ENCODE measurements at regions not wholly inside any gene's neighbourhood (a gene's known extent, or its start where the extent isn't known, plus 50 kb on each side); places are given as distances from the start of the nearest gene placed in this dataset.
"Not testable (repeated sequence)": the region's sequence is repeated elsewhere in the genome, so short reads cannot be mapped to it uniquely, and the experiment has no call there.

GRCh38 chr15:81901319-81901718 is 144.5 kb downstream of the MEX3B start:
- no peak for DNase-seq (ENCODE audit: low read depth, low spot score)

GRCh38 chr15:81899730-81900129 is 146.1 kb downstream of the MEX3B start:
- no peak for DNase-seq (ENCODE audit: low read depth, low spot score)

- no peak for DNase-seq (ENCODE audit: low read depth, low spot score)
Measured at GRCh38 chr15:81899024-81899423, 146.8 kb downstream of the MEX3B start.

- no peak for DNase-seq (ENCODE audit: low read depth, low spot score)
Measured at GRCh38 chr15:81897057-81897677, 148.7 kb downstream of the MEX3B start.

- DNase-seq (ENCODE audit: low read depth, low spot score) = no peak
Measured at GRCh38 chr15:81896356-81896755, 149.5 kb downstream of the MEX3B start.

- DNase-seq (ENCODE audit: low read depth, low spot score) = no peak
Measured at GRCh38 chr15:81895723-81896122, 150.1 kb downstream of the MEX3B start.

- no peak for DNase-seq (ENCODE audit: low read depth, low spot score)
Measured at GRCh38 chr15:81894061-81894460, 151.8 kb downstream of the MEX3B start.

- DNase-seq (ENCODE audit: low read depth, low spot score) = no peak
Measured at GRCh38 chr15:81893182-81893835, 152.5 kb downstream of the MEX3B start.

- DNase-seq (ENCODE audit: low read depth, low spot score) = no peak
Measured at GRCh38 chr15:81890496-81890895, 155.3 kb downstream of the MEX3B start.

- no peak for DNase-seq (ENCODE audit: low read depth, low spot score)
Measured at GRCh38 chr15:81889485-81889881, 156.3 kb downstream of the MEX3B start.

GRCh38 chr15:81888748-81889484 is 156.9 kb downstream of the MEX3B start:
- no peak for DNase-seq (ENCODE audit: low read depth, low spot score)

GRCh38 chr15:81887912-81888311 is 157.9 kb downstream of the MEX3B start:
- DNase-seq (ENCODE audit: low read depth, low spot score) = no peak

- not testable (repeated sequence) for DNase-seq (ENCODE audit: low read depth, low spot score)
Measured at GRCh38 chr15:81887188-81887587, 158.6 kb downstream of the MEX3B start.

GRCh38 chr15:81886591-81886990 is 159.2 kb downstream of the MEX3B start:
- DNase-seq (ENCODE audit: low read depth, low spot score) = no peak

- no peak for DNase-seq (ENCODE audit: low read depth, low spot score)
Measured at GRCh38 chr15:81886080-81886479, 159.7 kb downstream of the MEX3B start.

GRCh38 chr15:81885135-81885534 is 160.7 kb downstream of the MEX3B start:
- no peak for DNase-seq (ENCODE audit: low read depth, low spot score)

- DNase-seq (ENCODE audit: low read depth, low spot score) = no peak
Measured at GRCh38 chr15:81882504-81882903, 163.3 kb downstream of the MEX3B start.

- DNase-seq (ENCODE audit: low read depth, low spot score) = no peak
Measured at GRCh38 chr15:81880833-81881232, 165.0 kb downstream of the MEX3B start.

GRCh38 chr15:81880314-81880713 is 165.5 kb downstream of the MEX3B start:
- DNase-seq (ENCODE audit: low read depth, low spot score) = no peak

- DNase-seq (ENCODE audit: low read depth, low spot score) = not testable (repeated sequence)
Measured at GRCh38 chr15:81875717-81876116, 170.1 kb downstream of the MEX3B start.

- not testable (repeated sequence) for DNase-seq (ENCODE audit: low read depth, low spot score)
Measured at GRCh38 chr15:81870746-81871106, 175.1 kb downstream of the MEX3B start.

- not testable (repeated sequence) for DNase-seq (ENCODE audit: low read depth, low spot score)
Measured at GRCh38 chr15:81870062-81870745, 175.6 kb downstream of the MEX3B start.

Measured in smooth muscle cell of the brain vasculature (primary cell).